ENCODE measurements at regions not wholly inside any gene's neighbourhood (a gene's known extent, or its start where the extent isn't known, plus 50 kb on each side); places are given as distances from the start of the nearest gene placed in this dataset.
"Not testable (repeated sequence)": the region's sequence is repeated elsewhere in the genome, so short reads cannot be mapped to it uniquely, and the experiment has no call there.

- no peak for DNase-seq
These were observed 475.4 kb downstream of the RMST start for GRCh38 chr12:97938031-97938430.

DNA sequence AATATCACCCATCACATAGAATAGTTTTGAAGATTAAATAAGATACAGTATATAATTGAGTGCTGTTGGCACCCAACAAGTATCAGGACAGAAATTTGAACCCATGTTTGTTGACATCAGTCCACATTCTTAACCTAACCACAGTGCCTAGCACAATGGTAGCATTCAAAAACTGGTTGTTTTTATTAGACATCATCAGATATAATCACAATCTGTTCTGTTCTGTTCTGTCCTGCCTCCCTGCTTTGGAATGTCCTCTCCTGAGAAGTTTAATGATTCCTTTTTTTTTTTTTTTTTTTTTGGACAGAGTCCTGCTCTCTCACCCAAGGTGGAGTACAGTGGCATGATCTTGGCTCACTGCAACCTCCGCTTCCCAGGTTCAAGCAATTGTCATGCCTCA, 476.6 kb downstream of the RMST start:
- no peak for DNase-seq

GRCh38 chr12:97940105-97940504, 477.5 kb downstream of the RMST start:
- no peak for DNase-seq

- DNase-seq: no peak
These were observed 478.0 kb downstream of the RMST start for GRCh38 chr12:97940629-97941028.

GRCh38 chr12:97941686-97942354, 479.2 kb downstream of the RMST start:
- DNase-seq: no peak

DNA sequence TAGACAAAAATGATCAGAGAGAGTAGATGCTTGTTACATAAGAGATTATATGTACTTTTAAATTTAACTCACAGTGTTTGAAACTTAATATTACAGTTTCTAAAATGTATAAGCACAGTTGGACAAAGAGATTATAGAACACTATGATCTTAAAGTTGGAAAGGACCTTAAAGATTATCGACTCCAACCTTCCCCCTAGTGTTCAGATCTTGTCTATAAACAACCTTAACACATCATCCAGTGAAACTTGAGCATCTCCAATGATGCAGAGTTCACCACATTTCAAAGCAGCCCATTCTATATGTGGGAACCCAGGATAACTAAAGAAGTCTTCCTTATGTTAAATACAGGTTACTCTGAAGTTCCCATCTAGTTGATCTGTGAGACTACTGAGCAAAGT, 480.8 kb downstream of the RMST start:
- no peak for DNase-seq

DNA sequence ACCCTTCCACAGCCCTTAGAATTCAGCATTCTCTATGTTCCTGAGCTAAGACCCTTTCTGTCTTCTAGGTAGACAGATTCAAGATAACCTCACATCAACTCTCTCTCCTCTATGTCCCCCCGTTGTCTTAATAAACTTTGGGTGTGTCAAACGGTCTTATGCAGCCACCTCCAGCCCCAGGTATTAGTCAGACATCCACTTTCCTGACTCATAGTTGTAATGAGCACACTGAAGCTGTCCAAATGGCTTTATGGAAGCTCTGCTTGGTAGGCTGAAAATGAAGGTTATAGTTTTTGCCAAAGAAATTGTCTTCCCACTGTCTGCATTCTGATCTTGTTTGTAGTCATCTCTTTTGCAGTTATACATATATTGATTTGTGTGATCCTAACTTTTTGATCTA, 482.0 kb downstream of the RMST start:
- DNase-seq: no peak

- no peak for DNase-seq
These were observed 484.1 kb downstream of the RMST start for GRCh38 chr12:97946701-97947100.

DNA sequence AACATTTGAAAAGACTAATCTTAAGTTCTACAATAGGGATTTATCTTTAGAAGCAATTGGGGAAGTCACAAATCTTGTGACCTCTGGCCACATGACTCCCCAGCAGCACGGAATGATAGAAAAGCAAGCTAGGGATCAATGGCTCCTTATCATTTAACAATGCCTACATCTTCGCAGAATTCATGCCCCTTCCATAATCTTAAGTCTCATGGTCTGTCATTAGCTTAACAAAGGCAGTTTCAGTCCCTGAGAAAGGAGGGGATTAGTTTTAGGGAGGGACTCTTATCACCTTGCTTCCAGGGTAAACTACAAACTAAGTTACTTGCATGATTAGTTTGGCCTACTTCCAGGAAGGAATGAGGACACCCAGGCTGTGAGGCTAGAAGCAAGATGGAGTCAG, 486.0 kb downstream of the RMST start:
- DNase-seq: no peak

- DNase-seq: no peak
These were observed 488.6 kb downstream of the RMST start for GRCh38 chr12:97951239-97951638.

GRCh38 chr12:97951717-97952116, 489.1 kb downstream of the RMST start:
- DNase-seq: no peak

- no peak for DNase-seq
These were observed 494.5 kb downstream of the RMST start for GRCh38 chr12:97957109-97957508.

DNA sequence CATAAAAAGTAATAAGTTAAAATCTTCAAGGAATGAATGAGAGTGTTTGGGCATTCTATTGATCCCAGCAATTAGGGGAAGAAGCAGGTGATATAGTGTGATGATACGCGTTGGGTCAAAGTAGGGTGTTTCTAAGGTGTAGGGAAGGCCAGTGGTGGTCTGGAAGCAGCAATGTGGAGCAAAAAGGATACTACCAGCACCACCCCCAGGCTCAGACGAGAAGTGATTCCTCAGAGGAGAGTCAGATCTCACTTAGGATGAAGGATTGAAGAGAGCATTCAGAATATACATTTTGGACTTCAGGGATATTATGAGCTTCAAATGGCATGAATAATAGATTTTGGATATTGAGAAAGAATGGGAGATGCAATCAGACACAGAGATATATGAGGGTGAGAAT, 497.6 kb downstream of the RMST start:
- no peak for DNase-seq

DNA sequence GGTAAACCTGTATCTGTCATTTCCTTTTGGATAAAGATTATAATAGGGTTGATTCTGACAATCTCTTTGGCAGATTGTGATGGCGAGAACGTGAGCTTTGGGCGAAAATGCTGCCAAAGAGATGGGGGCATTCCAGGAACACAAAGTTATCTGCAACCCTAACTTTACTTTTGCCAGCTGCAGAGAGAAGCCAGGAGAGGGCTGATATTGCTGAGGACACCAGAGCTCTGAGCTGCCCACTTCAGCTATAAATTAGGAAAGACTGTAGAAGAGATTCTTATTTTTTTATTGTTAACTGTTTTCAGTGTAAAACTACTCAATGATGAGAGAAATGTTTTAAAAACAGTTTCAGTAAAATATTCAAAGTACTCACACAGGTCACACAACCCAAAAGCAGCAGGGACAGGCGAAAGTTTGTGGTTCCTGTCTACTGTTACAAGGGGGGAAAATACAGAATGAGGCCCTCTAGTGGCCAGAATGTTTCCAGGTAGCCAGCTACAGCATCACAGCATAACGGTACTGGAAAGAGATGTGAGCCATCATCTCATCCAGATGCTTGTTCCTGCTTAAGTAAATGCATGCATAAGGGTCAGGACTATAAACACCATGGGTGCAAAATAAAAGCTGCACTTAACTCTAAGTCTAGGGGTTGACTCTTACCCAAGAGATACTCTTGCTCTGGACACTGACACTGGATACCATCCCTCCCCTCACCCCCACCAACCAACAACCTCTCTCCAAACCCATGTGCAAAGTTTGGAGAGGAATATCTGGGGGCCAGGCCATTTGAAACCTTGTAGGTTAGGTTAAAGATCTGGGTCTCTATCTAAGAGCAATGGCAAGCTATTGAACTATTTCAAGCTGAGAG, 498.4 kb downstream of the RMST start:
- DNase-seq: peak; percentile 37

DNA sequence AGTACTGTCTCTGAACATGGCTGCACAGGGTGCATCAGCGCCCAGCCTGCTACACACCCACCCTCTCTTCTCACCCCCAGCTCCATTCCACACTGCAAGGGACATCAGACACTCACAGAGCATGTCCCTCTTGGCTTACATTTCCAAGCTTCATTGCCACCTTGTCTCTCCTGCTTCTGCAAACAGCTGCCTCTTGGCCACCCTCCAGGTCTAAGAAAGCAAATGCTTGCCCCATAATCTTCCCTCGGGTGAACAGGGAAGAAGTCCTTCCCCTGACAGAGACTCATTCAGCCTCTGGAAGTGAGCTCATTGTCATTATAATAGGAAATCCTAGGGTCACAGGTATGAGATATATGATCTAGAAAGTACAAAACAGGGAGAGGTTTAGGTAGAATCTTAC, 505.2 kb downstream of the RMST start:
- no peak for DNase-seq

DNA sequence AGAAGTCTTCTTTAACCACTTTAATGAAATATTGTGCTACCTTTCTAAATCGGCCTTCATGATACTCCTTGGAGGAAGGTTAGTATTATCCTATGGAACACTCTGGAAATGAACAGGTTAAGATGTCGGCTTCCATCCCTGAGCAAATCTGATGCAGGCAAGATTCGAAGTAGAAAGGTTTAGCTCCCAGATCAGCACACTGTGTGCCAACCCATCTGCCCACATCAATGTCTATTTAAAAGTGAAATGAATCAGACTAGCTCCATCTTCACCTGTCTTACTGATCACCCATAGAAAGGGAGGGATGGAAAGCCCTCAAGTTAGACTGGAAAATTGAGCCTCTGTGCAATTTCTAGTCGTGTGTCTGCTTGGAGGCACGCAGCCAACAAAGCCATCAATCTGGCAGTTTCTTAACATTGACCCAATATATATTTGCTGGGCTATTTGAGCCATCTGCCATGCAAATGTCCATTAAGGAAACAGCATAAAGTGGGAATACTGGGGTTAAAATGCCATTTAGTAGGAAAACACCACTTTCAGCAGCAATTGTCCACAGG, 506.1 kb downstream of the RMST start:
- DNase-seq: no peak

GRCh38 chr12:97977870-97978405, 515.3 kb downstream of the RMST start:
- DNase-seq: no peak

- DNase-seq: no peak
These were observed 520.1 kb downstream of the RMST start for GRCh38 chr12:97982684-97983083.

- no peak for DNase-seq
These were observed 521.2 kb downstream of the RMST start for GRCh38 chr12:97983796-97984195.

- no peak for DNase-seq
These were observed 521.8 kb downstream of the RMST start for GRCh38 chr12:97984436-97984835.

- DNase-seq: no peak
These were observed 522.5 kb downstream of the RMST start for GRCh38 chr12:97984974-97985580.

DNA sequence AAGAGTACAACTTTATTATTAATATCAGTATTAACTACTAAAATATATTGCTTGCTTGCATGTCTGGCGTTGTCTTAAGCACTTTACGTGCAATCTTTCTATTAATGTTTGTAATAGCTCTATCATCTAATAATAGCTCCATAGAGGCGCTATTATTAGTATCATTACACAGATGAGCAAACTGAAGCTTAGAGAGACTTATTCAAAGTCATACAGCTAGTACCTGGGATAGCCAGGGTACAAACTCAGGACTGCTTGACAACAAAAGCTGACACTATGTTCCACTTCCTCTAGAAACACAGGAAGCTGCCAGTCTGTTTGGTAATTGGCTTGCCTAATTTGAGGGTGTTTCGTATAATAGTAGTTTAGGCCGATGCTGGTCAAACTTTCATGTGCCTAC, 523.2 kb downstream of the RMST start:
- DNase-seq: no peak

DNA sequence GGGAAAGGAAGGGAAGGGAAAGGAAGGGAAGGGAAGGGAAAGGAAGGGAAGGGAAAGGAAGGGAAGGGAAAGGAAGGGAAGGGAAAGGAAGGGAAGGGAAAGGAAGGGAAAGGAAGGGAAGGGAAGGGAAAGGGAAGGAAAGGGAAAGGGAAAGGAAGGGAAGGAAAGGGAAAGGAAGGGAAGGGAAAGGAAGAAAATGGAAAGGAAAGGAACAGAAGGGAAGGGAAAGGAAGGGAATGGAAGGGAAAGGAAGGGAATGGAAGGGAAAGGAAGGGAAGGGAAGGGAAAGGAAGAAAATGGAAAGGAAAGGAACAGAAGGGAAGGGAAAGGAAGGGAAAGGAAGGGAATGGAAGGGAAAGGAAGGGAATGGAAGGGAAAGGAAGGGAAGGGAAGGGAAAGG, 526.0 kb downstream of the RMST start:
- DNase-seq: not testable (repeated sequence)
